Esophagus muscularis mucosa (tissue), 4 donors: ENCODE measurements at regions not wholly inside any gene's neighbourhood (a gene's known extent, or its start where the extent isn't known, plus 50 kb on each side); places are given as distances from the start of the nearest gene placed in this dataset.

Source experiments
- DNase-seq: peaks from one replicate; pipeline ENCODE4 v3.0.0-alpha.2; 2017; ENCODE audit errors: extremely low spot score
- H3K27ac ChIP-seq, 4 donors: fragments of 200-600 bp; sonication (generic); replicated peaks in 1 of 4; 1 replicate in 3 of 4; 2 replicates in 1 of 4; pipeline ENCODE4 v1.5.1; 2016 to 2019; ENCODE audit warnings: mild to moderate bottlenecking in 1 of 4
- H3K27me3 ChIP-seq, 4 donors: fragments of 200-600 bp; sonication (generic); one replicate each; pipeline versions ENCODE4 v1.5.1 to v1.6.0; 2016 to 2019
- H3K36me3 ChIP-seq, 4 donors: fragments of 200-600 bp; sonication (generic); one replicate each; pipeline ENCODE4 v1.5.1; 2016 to 2019
- H3K4me1 ChIP-seq, 4 donors: fragments of 200-600 bp; sonication (generic); one replicate each; pipeline ENCODE4 v1.5.1; 2016 to 2019
- H3K4me3 ChIP-seq, 4 donors: fragments of 200-600 bp; sonication (generic); 1 replicate in 2 of 4; 2 replicates in 2 of 4; pipeline ENCODE4 v1.5.1; 2016 to 2019; ENCODE audit warnings: mild to moderate bottlenecking in 4 of 4, moderate library complexity in 1 of 4
- H3K9me3 ChIP-seq, 4 donors: fragments of 200-600 bp; sonication (generic); 1 replicate in 3 of 4; 2 replicates in 1 of 4; pipeline ENCODE4 v1.5.1; 2016 to 2019
- EP300 ChIP-seq: sonication (generic); formaldehyde crosslinking; IDR thresholded peaks from one replicate; pipeline ENCODE4 v1.6.1; 2017; ENCODE audit warnings: antibody characterized with exemption
- POLR2A ChIP-seq: fragments of 450-650 bp; IDR thresholded peaks from one replicate; pipeline ENCODE4 v1.6.1; 2017; ENCODE audit warnings: antibody characterized with exemption, moderate library complexity, mild to moderate bottlenecking, low read depth
- POLR2AphosphoS5 ChIP-seq, 2 donors: sonication (generic); formaldehyde crosslinking; IDR thresholded peaks; one replicate each; pipeline ENCODE4 v1.6.1; 2017; ENCODE audit warnings: antibody characterized with exemption in 2 of 2
- WGBS: methylation state at CpG from one replicate; pipeline ENCODE4 v1.1.5; 2018; 5-methylcytosine and 5-hydroxymethylcytosine counted together
- intact Hi-C: fragments of 100-400 bp; cut with DNase I; formaldehyde crosslinking; loops from one replicate; pipeline ENCODE4 v1.15.1; 2023
- TF ChIP-seq, protein P1 (sequence below), 3 experiments: fragments of 200-600 bp in 2 of 3; fragments of 450-650 bp in 1 of 3; sonication (generic) in 2 of 3; IDR thresholded peaks; one replicate each; pipeline ENCODE4 v1.5.1; 2017 to 2019; ENCODE audit warnings: antibody characterized with exemption in 3 of 3, mild to moderate bottlenecking in 2 of 3, moderate library complexity in 1 of 3

- TF ChIP-seq EP300 (no peak), POLR2A (no peak), POLR2AphosphoS5 (IDR thresholded peaks at IDR 0.05) (no peak)
- TF ChIP-seq, protein P1, sequence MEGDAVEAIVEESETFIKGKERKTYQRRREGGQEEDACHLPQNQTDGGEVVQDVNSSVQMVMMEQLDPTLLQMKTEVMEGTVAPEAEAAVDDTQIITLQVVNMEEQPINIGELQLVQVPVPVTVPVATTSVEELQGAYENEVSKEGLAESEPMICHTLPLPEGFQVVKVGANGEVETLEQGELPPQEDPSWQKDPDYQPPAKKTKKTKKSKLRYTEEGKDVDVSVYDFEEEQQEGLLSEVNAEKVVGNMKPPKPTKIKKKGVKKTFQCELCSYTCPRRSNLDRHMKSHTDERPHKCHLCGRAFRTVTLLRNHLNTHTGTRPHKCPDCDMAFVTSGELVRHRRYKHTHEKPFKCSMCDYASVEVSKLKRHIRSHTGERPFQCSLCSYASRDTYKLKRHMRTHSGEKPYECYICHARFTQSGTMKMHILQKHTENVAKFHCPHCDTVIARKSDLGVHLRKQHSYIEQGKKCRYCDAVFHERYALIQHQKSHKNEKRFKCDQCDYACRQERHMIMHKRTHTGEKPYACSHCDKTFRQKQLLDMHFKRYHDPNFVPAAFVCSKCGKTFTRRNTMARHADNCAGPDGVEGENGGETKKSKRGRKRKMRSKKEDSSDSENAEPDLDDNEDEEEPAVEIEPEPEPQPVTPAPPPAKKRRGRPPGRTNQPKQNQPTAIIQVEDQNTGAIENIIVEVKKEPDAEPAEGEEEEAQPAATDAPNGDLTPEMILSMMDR (IDR thresholded peaks at IDR 0.05): no peak
- H3K27me3 ChIP-seq: no peaks in the 10 kb centered on the region
- H3K4me3 ChIP-seq: no peak overlapping the region
- no peak overlapping the region for H3K27ac ChIP-seq
- no peaks in the 10 kb centered on the region for H3K36me3 ChIP-seq
- H3K4me1 ChIP-seq: peaks cover 0 to 4% (median 0%) of the 10 kb centered on the region in 4 donors
- H3K9me3 ChIP-seq: no peaks in the 10 kb centered on the region
- intact Hi-C loops: no loop called here
- DNase-seq: no peak
- 89% methylated on average over 5 of the region's 6 CpGs for WGBS
Observed at GRCh38 chr4:24091639-24092233, 201.9 kb upstream of the PPARGC1A start.

DNA sequence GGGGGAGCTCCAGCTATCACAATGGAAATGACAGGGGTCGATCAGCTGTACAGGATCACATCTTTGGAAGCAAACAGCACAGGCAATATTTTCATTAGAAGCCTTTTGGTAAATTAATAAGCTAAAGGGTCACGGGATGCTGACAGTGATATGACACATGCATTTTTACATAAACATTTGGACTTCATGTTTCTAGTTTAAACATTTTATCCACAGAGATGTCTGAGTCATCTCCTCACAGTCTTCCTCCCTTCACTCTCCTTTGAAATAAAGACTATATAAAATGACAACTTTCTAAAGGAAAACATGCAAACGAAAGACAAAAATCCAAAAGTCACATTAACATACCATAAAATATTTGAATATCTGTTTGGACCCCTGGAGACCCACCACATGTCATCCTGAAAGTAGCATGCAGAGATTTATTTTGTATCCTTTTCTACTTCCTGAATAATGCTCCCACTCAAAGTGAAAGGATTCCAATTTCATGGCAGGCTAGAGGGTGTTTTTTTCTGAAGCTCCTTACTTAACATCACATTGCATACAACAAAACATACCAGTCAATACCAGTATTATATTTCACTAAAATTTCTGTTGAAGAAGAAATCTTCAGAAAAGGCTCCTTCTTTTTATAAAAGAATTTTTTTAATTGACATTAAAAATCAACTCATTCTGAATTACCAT lies 200.1 kb upstream of the PPARGC1A start:
- Histone ChIP-seq H3K27ac (no peak overlapping the region), H3K4me1 (peaks cover 0 to 3% (median 0%) of the 10 kb centered on the region in 4 donors)
- 65% methylated on average over 3 of the region's 3 CpGs for WGBS

DNA sequence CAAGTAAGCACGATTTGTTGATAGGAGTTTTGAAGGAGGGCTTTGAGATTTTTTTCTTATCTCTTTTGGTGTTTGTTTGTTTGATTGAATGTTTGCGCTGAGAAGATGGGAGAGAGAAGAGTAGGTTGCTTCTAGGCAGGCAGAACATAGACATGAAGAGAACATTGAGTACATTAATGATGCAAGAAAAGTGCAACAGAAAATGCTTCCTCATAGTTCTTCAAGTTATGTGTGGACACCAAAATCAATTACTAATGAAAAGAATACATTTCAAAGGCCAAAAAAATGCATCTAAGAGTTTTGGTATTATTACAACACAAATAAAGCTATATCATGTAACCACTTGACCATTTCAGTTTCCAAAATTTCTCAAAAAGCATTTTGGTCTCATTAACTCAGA lies 191.0 kb upstream of the PPARGC1A start:
- WGBS: 96% methylated on average over 2 of the region's 2 CpGs
- no peak overlapping the region for H3K4me3 ChIP-seq
- no peaks in the 10 kb centered on the region for H3K4me1 ChIP-seq
- H3K9me3 ChIP-seq: no peaks in the 10 kb centered on the region
- no peaks in the 10 kb centered on the region for H3K27me3 ChIP-seq
- TF ChIP-seq EP300: no peak
- no peak overlapping the region for H3K27ac ChIP-seq
- intact Hi-C loops: no loop called here
- no peaks in the 10 kb centered on the region for H3K36me3 ChIP-seq
- DNase-seq: no peak

More for the DNA sequence above, 200.1 kb upstream of the PPARGC1A start:
- Histone ChIP-seq H3K9me3 (no peaks in the 10 kb centered on the region), H3K4me3 (no peak overlapping the region), H3K36me3 (no peaks in the 10 kb centered on the region), H3K27me3 (no peaks in the 10 kb centered on the region)
- DNase-seq: no peak
- TF ChIP-seq, protein P1 (IDR thresholded peaks at IDR 0.05): no peak
- intact Hi-C loops: no loop called here

GRCh38 chr4:24078347-24078962 lies 188.6 kb upstream of the PPARGC1A start:
- no peaks in the 10 kb centered on the region for H3K27me3 ChIP-seq
- TF ChIP-seq POLR2A: no peak
- no peaks in the 10 kb centered on the region for H3K9me3 ChIP-seq
- WGBS: 82% methylated on average over 2 of the region's 2 CpGs
- no peaks in the 10 kb centered on the region for H3K36me3 ChIP-seq
- H3K27ac ChIP-seq: no peak overlapping the region
- intact Hi-C loops: no loop called here
- no peaks in the 10 kb centered on the region for H3K4me1 ChIP-seq
- DNase-seq: no peak
- H3K4me3 ChIP-seq: no peak overlapping the region

DNA sequence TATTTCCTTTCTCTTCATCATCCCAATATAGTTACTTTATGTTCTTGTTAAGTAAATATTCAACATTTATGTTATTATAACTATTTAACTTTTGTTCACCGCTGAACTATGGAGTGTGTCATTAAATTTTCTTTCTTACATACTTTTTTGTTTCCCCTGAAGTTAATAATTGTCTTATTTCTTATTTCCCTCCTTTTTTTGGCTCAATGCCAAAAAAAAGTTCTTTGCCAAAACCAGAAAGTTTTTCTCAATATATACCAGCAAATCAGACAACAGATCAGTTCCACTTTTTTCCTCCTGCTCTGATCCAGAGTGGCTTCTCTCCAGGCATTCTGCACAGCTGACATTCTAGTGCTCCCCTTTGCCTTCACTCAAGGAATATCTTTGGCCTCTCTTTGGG lies 187.0 kb upstream of the PPARGC1A start:
- DNase-seq: no peak
- Histone ChIP-seq H3K27ac (no peak overlapping the region), H3K9me3 (no peaks in the 10 kb centered on the region), H3K4me1 (no peaks in the 10 kb centered on the region), H3K36me3 (no peaks in the 10 kb centered on the region), H3K4me3 (no peak overlapping the region), H3K27me3 (no peaks in the 10 kb centered on the region)
- TF ChIP-seq, protein P1 (IDR thresholded peaks at IDR 0.05): no peak
- TF ChIP-seq EP300 (no peak), POLR2AphosphoS5 (IDR thresholded peaks at IDR 0.05) (no peak), POLR2A (no peak)
- intact Hi-C loops: no loop called here
- 68% methylated on average over 1 of the region's 1 CpG for WGBS
